ENCODE measurements at regions not wholly inside any gene's neighbourhood (a gene's known extent, or its start where the extent isn't known, plus 50 kb on each side); places are given as distances from the start of the nearest gene placed in this dataset.

DNA sequence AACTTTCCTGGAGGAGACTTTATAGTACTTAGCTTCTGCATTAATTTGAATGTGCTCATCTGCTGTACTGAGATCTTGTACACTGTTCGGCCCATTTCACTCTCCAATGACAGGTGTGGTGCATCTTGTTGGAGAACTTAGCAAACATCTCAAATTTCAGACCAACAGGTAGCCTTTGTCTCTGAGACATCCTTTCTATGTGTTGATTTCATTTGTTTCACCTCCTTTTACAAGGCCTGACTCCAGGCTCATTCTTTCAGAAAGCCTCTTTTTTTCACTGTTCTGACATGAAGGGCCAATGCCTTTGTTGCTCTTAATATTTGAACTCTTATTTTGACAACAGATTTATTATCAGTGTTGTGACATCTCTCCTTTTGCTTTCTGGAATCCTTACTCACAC is 271.8 kb upstream of the FANCL start:
- ChIA-PET CTCF (no interaction called here), POLR2A (no interaction called here)
- Histone ChIP-seq H3K4me3 (ENCODE audit: control extremely low read depth in 1 of 5, extremely low read depth in 1 of 5, insufficient read depth in 1 of 5, low read depth in 2 of 5, low read length in 4 of 5) (no peak overlapping the region), H3K79me2 (ENCODE audit: control insufficient read depth, insufficient read depth, low read length) (no peaks in the 10 kb centered on the region), H3K9ac (ENCODE audit: low read length) (no peak overlapping the region), H3K4me1 (ENCODE audit: control insufficient read depth in 2 of 2, insufficient read depth in 2 of 2, low read length in 2 of 2) (no peaks in the 10 kb centered on the region), H3K27ac (ENCODE audit: low read length in 2 of 2) (no peak overlapping the region), H3K4me2 (replicated peaks; ENCODE audit: low read depth, low read length, poor library complexity, severe bottlenecking) (no peak overlapping the region), H3K36me3 (replicated peaks in 1 of 2; ENCODE audit: control extremely low read depth in 1 of 2, control insufficient read depth in 1 of 2, extremely low read depth in 1 of 2, insufficient read depth in 2 of 2, low read length in 1 of 2) (no peaks in the 10 kb centered on the region), H2AFZ (ENCODE audit: insufficient read depth, low read depth, low read length, poor library complexity, severe bottlenecking) (no peak overlapping the region), H4K20me1 (ENCODE audit: control insufficient read depth, insufficient read depth, low read length, poor library complexity, severe bottlenecking) (no peaks in the 10 kb centered on the region), H3K9me3 (ENCODE audit: control extremely low read depth in 1 of 3, control insufficient read depth in 2 of 3, insufficient read depth in 1 of 3, low read length in 2 of 3) (no peaks in the 10 kb centered on the region), H3K27me3 (replicated peaks in 1 of 4; ENCODE audit: control extremely low read depth in 1 of 4, control insufficient read depth in 3 of 4, insufficient read depth in 4 of 4, low read length in 3 of 4) (no peaks in the 10 kb centered on the region)
- Mint-ChIP-seq H3K27ac (no peak overlapping the region), H3K27me3 (peaks cover 3% of the 10 kb centered on the region), H3K4me3 (no peak overlapping the region), H3K9me3 (ENCODE audit: insufficient read depth) (no peaks in the 10 kb centered on the region), H3K4me1 (no peaks in the 10 kb centered on the region)
- WGBS (ENCODE audit: insufficient coverage): no CpG with 5 or more reads among the region's 1 CpG
- TF ChIP-seq, protein P1, sequence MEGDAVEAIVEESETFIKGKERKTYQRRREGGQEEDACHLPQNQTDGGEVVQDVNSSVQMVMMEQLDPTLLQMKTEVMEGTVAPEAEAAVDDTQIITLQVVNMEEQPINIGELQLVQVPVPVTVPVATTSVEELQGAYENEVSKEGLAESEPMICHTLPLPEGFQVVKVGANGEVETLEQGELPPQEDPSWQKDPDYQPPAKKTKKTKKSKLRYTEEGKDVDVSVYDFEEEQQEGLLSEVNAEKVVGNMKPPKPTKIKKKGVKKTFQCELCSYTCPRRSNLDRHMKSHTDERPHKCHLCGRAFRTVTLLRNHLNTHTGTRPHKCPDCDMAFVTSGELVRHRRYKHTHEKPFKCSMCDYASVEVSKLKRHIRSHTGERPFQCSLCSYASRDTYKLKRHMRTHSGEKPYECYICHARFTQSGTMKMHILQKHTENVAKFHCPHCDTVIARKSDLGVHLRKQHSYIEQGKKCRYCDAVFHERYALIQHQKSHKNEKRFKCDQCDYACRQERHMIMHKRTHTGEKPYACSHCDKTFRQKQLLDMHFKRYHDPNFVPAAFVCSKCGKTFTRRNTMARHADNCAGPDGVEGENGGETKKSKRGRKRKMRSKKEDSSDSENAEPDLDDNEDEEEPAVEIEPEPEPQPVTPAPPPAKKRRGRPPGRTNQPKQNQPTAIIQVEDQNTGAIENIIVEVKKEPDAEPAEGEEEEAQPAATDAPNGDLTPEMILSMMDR (IDR thresholded peaks at IDR 0.05): no peak
- no peak for TF ChIP-seq EZH2 (IDR thresholded peaks at IDR 0.05; ENCODE audit: borderline replicate concordance, insufficient read depth, low read depth, low read length, poor library complexity, severe bottlenecking)
- intact Hi-C loops (cut with micrococcal nuclease): no loop called here
- no peak for ATAC-seq (ENCODE audit: low read depth)
- no peak for DNase-seq

- no peaks in the 10 kb centered on the region for H3K79me2 ChIP-seq (ENCODE audit: control insufficient read depth, insufficient read depth, low read length)
- no peaks in the 10 kb centered on the region for H3K9me3 ChIP-seq (ENCODE audit: control extremely low read depth in 1 of 3, control insufficient read depth in 2 of 3, insufficient read depth in 1 of 3, low read length in 2 of 3)
- H3K27me3 ChIP-seq (replicated peaks in 1 of 4; ENCODE audit: control extremely low read depth in 1 of 4, control insufficient read depth in 3 of 4, insufficient read depth in 4 of 4, low read length in 3 of 4): no peaks in the 10 kb centered on the region
- H3K9me3 Mint-ChIP-seq (ENCODE audit: insufficient read depth): no peaks in the 10 kb centered on the region
- H2AFZ ChIP-seq (ENCODE audit: insufficient read depth, low read depth, low read length, poor library complexity, severe bottlenecking): no peak overlapping the region
- no peak overlapping the region for H3K9ac ChIP-seq (ENCODE audit: low read length)
- H3K4me2 ChIP-seq (replicated peaks; ENCODE audit: low read depth, low read length, poor library complexity, severe bottlenecking): no peak overlapping the region
- ATAC-seq (ENCODE audit: low read depth): no peak
- H3K36me3 ChIP-seq (replicated peaks in 1 of 2; ENCODE audit: control extremely low read depth in 1 of 2, control insufficient read depth in 1 of 2, extremely low read depth in 1 of 2, insufficient read depth in 2 of 2, low read length in 1 of 2): no peaks in the 10 kb centered on the region
- no peak overlapping the region for H3K27ac ChIP-seq (ENCODE audit: low read length in 2 of 2)
- H3K27ac Mint-ChIP-seq: no peak overlapping the region
- WGBS (ENCODE audit: insufficient coverage): no CpG with 5 or more reads among the region's 4 CpGs
- ChIA-PET CTCF (no interaction called here), POLR2A (no interaction called here)
- DNase-seq: no peak
- no peak overlapping the region for H3K4me3 ChIP-seq (ENCODE audit: control extremely low read depth in 1 of 5, extremely low read depth in 1 of 5, insufficient read depth in 1 of 5, low read depth in 2 of 5, low read length in 4 of 5)
- H3K27me3 Mint-ChIP-seq: peaks cover 7% of the 10 kb centered on the region
- no peaks in the 10 kb centered on the region for H3K4me1 Mint-ChIP-seq
- no peaks in the 10 kb centered on the region for H4K20me1 ChIP-seq (ENCODE audit: control insufficient read depth, insufficient read depth, low read length, poor library complexity, severe bottlenecking)
- intact Hi-C loops (cut with micrococcal nuclease): no loop called here
- no peak for TF ChIP-seq EZH2 (IDR thresholded peaks at IDR 0.05; ENCODE audit: borderline replicate concordance, insufficient read depth, low read depth, low read length, poor library complexity, severe bottlenecking)
- TF ChIP-seq, protein P1 (IDR thresholded peaks at IDR 0.05): no peak
- no peaks in the 10 kb centered on the region for H3K4me1 ChIP-seq (ENCODE audit: control insufficient read depth in 2 of 2, insufficient read depth in 2 of 2, low read length in 2 of 2)
- no peak overlapping the region for H3K4me3 Mint-ChIP-seq
Measured at GRCh38 chr2:58508006-58508405, 266.9 kb upstream of the FANCL start.
